Neural cell (in vitro differentiated cells): ENCODE measurements at regions not wholly inside any gene's neighbourhood (a gene's known extent, or its start where the extent isn't known, plus 50 kb on each side); places are given as distances from the start of the nearest gene placed in this dataset.

Experiments
- CTCF ChIP-seq: fragments of 450-650 bp; IDR thresholded peaks from 2 replicates; pipeline ENCODE4 v1.5.1; 2014; ENCODE audit warnings: antibody characterized with exemption, mild to moderate bottlenecking, moderate library complexity; ENCODE audit not compliant: poor library complexity, severe bottlenecking
- EZH2 ChIP-seq: fragments of 200-600, 300-800 bp; shearing (Covaris generic), sonication (generic); IDR thresholded peaks from 2 replicates; pipeline ENCODE4 v1.6.1; 2014; ENCODE audit warnings: antibody characterized with exemption, low read length, borderline replicate concordance, mild to moderate bottlenecking; ENCODE audit not compliant: insufficient read depth, poor library complexity, severe bottlenecking
- MXI1 ChIP-seq: fragments of 450-650 bp; conservative IDR thresholded peaks from 2 replicates; pipeline ENCODE4 v1.6.1; 2014; ENCODE audit warnings: antibody characterized with exemption, mild to moderate bottlenecking; ENCODE audit not compliant: poor library complexity, severe bottlenecking
- POLR2AphosphoS5 ChIP-seq: IDR thresholded peaks from 2 replicates; pipeline ENCODE4 v1.6.1; 2012
- RAD21 ChIP-seq: fragments of 450-650 bp; conservative IDR thresholded peaks from 2 replicates; pipeline ENCODE4 v1.6.1; 2014; ENCODE audit warnings: antibody characterized with exemption, mild to moderate bottlenecking, moderate library complexity

- no peak for TF ChIP-seq CTCF
- TF ChIP-seq EZH2 = no peak
- TF ChIP-seq RAD21 = no peak
- TF ChIP-seq MXI1 = no peak
- TF ChIP-seq POLR2AphosphoS5 = no peak
Observed at GRCh38 chr17:71376933-71377332, 743.9 kb upstream of the SOX9 start.
